ENCODE measurements at regions not wholly inside any gene's neighbourhood (a gene's known extent, or its start where the extent isn't known, plus 50 kb on each side); places are given as distances from the start of the nearest gene placed in this dataset.

DNA sequence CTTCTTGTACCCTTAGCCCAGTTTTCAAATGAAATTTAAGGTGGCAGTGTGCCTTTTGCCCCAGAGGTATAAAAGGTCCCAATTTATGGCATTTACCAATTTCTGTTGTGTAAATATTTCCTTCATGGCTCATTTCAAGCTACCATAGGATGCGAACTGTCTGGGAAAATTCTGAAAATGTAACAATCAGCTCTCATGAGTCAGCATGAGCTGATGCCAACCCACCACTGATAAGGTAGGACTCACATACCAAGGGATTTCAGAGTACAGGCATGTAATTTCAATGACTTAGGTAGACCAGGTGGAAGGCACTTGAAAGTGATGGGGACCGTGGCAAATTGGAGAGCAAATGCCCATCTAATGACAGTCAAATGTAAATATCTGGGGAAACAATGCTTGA lies 169.5 kb downstream of the TTC8 start:
- H3K27ac ChIP-seq (ENCODE audit: insufficient read depth, low read length, poor library complexity, severe bottlenecking): no peak overlapping the region
- peaks cover 7% of the 10 kb centered on the region for H3K27me3 ChIP-seq (replicated peaks; ENCODE audit: control insufficient read depth, insufficient read depth, low read length, poor library complexity, severe bottlenecking)
- H3K9me3 ChIP-seq (ENCODE audit: control insufficient read depth, low read length): no peaks in the 10 kb centered on the region
- H3K4me1 ChIP-seq (ENCODE audit: control insufficient read depth, insufficient read depth, low read length, poor library complexity, severe bottlenecking): no peaks in the 10 kb centered on the region
- no peaks in the 10 kb centered on the region for H3K36me3 ChIP-seq (ENCODE audit: control insufficient read depth, insufficient read depth, low read length)
- no peak for DNase-seq
- H3K4me3 ChIP-seq (ENCODE audit: insufficient read depth, low read depth, low read length, poor library complexity, severe bottlenecking): no peak overlapping the region

DNA sequence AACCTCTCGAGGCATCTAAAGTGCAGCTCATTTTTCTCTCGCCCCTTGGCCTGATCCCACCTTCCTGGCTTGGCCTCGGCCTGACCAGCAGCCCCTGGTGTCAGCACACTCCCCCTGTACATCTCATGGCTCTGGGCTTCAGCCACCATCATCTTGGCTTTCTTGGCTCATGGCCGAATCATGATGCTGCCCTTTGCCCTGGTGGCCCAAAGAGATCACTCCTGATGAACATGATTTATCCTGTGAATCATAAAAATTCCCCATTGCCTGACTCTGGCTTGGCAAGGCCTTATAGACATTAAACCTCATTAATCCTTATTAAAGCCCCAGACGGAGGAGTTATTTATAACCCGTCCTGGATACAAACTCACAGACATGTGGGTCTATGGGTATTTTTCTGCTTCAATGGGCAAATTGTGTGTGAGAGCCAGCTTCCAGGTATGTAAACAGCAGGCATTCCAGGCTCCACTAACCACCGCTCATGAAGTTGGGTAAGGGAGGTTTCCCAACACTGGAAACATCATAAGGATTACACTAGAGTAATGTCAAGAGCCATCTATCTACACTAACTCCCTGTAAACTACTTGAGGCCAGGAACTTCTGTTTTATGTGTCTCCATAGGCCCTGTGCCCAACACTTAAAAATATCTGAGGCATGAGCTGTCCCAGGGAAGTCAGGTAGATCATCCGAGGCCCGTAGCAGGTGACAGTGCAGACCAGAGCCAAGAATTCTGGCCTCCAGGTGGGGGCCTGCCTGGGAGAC lies 171.2 kb downstream of the TTC8 start:
- H3K4me3 ChIP-seq (ENCODE audit: insufficient read depth, low read depth, low read length, poor library complexity, severe bottlenecking): no peak overlapping the region
- no peaks in the 10 kb centered on the region for H3K36me3 ChIP-seq (ENCODE audit: control insufficient read depth, insufficient read depth, low read length)
- no peaks in the 10 kb centered on the region for H3K4me1 ChIP-seq (ENCODE audit: control insufficient read depth, insufficient read depth, low read length, poor library complexity, severe bottlenecking)
- no peak for DNase-seq
- peaks cover 14% of the 10 kb centered on the region for H3K27me3 ChIP-seq (replicated peaks; ENCODE audit: control insufficient read depth, insufficient read depth, low read length, poor library complexity, severe bottlenecking)
- no peak overlapping the region for H3K27ac ChIP-seq (ENCODE audit: insufficient read depth, low read length, poor library complexity, severe bottlenecking)
- H3K9me3 ChIP-seq (ENCODE audit: control insufficient read depth, low read length): no peaks in the 10 kb centered on the region

DNA sequence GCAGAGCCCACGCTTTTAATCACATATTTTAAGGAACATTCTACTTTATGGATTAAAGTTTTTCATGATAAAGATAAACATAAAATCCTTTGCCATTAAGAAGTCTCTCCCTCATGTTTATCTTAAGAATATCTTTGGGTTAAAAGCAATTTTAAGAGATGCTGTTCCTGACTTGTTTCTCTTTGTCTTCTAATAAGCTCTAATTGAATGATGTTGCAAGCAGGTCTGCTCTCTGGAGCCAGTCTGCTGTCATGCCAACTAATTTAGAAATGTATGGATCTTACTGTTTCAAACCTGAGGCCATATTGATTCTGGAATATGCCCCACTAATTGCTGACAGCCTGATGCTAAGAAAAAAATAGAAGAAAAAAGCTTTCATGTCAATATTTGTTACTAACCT lies 173.6 kb downstream of the TTC8 start:
- H3K27me3 ChIP-seq (replicated peaks; ENCODE audit: control insufficient read depth, insufficient read depth, low read length, poor library complexity, severe bottlenecking): peaks cover 14% of the 10 kb centered on the region

DNA sequence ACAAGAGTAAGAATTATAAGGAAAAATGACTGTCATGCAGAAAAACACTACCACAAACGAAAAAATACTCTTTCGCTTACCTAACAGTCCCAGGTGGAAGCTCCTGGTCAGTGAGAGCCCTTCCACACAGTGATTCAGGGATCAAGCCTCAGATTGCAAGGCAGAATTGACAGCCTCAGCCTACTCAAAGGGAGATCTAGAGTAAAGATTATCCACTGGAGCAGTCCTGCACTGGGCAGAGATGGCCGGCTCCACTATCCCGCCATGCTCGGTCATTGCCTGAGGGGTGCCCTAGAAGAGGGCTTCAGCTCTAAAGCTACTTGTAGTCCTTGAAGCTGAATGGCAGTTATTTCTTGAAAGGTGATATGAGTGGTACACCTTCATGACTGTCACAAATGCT lies 174.7 kb downstream of the TTC8 start:
- peaks cover 14% of the 10 kb centered on the region for H3K27me3 ChIP-seq (replicated peaks; ENCODE audit: control insufficient read depth, insufficient read depth, low read length, poor library complexity, severe bottlenecking)
- no peaks in the 10 kb centered on the region for H3K36me3 ChIP-seq (ENCODE audit: control insufficient read depth, insufficient read depth, low read length)
- H3K4me3 ChIP-seq (ENCODE audit: insufficient read depth, low read depth, low read length, poor library complexity, severe bottlenecking): no peak overlapping the region
- H3K4me1 ChIP-seq (ENCODE audit: control insufficient read depth, insufficient read depth, low read length, poor library complexity, severe bottlenecking): no peaks in the 10 kb centered on the region
- DNase-seq: no peak
- H3K9me3 ChIP-seq (ENCODE audit: control insufficient read depth, low read length): no peaks in the 10 kb centered on the region
- no peak overlapping the region for H3K27ac ChIP-seq (ENCODE audit: insufficient read depth, low read length, poor library complexity, severe bottlenecking)

More for the DNA sequence above, 173.6 kb downstream of the TTC8 start:
- H3K4me3 ChIP-seq (ENCODE audit: insufficient read depth, low read depth, low read length, poor library complexity, severe bottlenecking): no peak overlapping the region
- H3K4me1 ChIP-seq (ENCODE audit: control insufficient read depth, insufficient read depth, low read length, poor library complexity, severe bottlenecking): no peaks in the 10 kb centered on the region
- H3K36me3 ChIP-seq (ENCODE audit: control insufficient read depth, insufficient read depth, low read length): no peaks in the 10 kb centered on the region
- H3K9me3 ChIP-seq (ENCODE audit: control insufficient read depth, low read length): no peaks in the 10 kb centered on the region
- no peak for DNase-seq
- H3K27ac ChIP-seq (ENCODE audit: insufficient read depth, low read length, poor library complexity, severe bottlenecking): no peak overlapping the region

DNA sequence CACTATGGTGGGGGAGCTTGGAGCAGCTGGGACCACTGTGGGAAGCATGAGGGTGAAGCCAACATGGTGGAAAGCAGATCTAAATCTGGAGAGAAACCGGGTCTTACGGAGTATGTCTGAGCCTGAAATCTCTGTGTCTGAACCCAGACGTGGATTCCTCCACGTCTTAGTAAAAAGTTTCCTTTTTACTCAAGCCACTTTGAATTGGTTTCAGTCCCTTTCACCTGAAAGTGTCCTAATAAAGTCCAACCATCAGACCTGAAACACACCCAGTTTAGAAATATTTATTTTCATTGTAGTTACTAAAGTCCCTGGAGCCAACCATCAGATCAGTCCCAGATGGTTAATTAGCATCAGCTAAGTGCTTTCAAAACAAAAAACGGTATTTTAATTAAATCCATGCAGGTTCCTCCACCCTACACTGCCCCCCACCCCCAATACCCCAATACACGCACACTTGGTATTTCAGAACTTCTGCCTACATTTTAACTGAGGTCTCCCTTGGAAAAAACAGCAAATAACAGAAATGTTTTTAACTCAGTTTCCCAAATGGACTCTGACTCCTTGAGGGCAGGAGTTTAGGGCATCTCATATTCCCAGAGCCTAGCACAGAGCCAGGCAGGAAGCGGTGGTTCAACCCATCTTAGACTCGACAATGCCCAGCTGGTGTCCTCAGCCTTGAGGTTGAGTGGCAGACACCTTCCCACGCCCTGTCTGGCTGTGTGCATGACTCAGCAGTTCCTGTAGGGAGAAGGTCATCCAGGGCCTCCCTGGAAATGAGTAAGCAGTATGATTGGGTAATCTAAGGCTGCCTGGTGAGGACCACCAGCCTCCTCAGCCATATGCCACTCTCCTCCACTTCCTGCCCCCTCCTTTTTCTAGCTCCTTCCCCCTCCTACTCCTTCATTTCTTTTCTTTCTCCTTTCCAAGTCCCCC lies 175.8 kb downstream of the TTC8 start:
- Histone ChIP-seq H3K4me3 (ENCODE audit: insufficient read depth, low read depth, low read length, poor library complexity, severe bottlenecking) (no peak overlapping the region), H3K9me3 (ENCODE audit: control insufficient read depth, low read length) (no peaks in the 10 kb centered on the region), H3K27me3 (replicated peaks; ENCODE audit: control insufficient read depth, insufficient read depth, low read length, poor library complexity, severe bottlenecking) (peaks cover 14% of the 10 kb centered on the region), H3K4me1 (ENCODE audit: control insufficient read depth, insufficient read depth, low read length, poor library complexity, severe bottlenecking) (no peaks in the 10 kb centered on the region), H3K36me3 (ENCODE audit: control insufficient read depth, insufficient read depth, low read length) (no peaks in the 10 kb centered on the region), H3K27ac (ENCODE audit: insufficient read depth, low read length, poor library complexity, severe bottlenecking) (no peak overlapping the region)
- no peak for DNase-seq

DNA sequence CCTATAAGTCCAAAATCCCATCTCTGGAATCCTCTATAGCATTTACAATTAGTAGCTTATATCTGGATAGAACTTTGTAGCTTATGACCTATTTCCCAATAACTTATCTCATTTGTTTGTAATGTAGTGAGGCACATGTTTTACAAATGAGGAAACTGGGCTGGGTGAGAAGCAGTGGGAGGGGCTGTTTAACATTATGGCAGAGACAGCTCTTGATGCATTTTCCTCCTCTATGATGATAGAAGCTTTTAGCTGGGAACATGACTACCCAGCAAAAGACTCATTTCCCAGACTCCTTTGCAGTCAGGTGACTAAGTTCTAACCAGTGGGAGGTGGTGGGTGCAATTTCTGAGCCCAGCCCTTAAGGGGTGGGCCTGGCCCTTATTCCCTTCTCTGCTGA lies 179.7 kb downstream of the TTC8 start:
- DNase-seq: no peak
- Histone ChIP-seq H3K4me3 (ENCODE audit: insufficient read depth, low read depth, low read length, poor library complexity, severe bottlenecking) (no peak overlapping the region), H3K9me3 (ENCODE audit: control insufficient read depth, low read length) (no peaks in the 10 kb centered on the region), H3K4me1 (ENCODE audit: control insufficient read depth, insufficient read depth, low read length, poor library complexity, severe bottlenecking) (no peaks in the 10 kb centered on the region), H3K27ac (ENCODE audit: insufficient read depth, low read length, poor library complexity, severe bottlenecking) (no peak overlapping the region), H3K36me3 (ENCODE audit: control insufficient read depth, insufficient read depth, low read length) (no peaks in the 10 kb centered on the region), H3K27me3 (replicated peaks; ENCODE audit: control insufficient read depth, insufficient read depth, low read length, poor library complexity, severe bottlenecking) (peaks cover 5% of the 10 kb centered on the region)

DNA sequence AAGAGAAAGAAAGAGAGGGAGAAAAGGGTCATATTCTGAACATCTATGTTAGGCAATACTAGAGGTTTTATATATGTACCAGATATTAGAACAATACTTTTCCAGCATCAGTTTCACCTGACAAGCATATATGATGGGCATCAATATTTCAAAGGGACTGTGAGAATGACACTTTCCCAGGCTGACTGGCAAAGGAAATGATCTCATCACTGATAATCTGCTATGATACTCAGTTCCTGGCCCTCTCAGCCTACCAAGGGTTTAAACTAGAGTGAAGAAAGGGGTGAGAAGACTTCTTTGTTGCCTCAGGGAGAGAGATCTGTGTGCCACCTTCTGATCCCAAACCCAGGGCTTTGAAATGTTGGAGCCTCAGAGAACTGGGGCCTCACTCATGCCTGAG lies 183.5 kb downstream of the TTC8 start:
- no peaks in the 10 kb centered on the region for H3K27me3 ChIP-seq (replicated peaks; ENCODE audit: control insufficient read depth, insufficient read depth, low read length, poor library complexity, severe bottlenecking)
- H3K4me1 ChIP-seq (ENCODE audit: control insufficient read depth, insufficient read depth, low read length, poor library complexity, severe bottlenecking): no peaks in the 10 kb centered on the region
- no peak overlapping the region for H3K4me3 ChIP-seq (ENCODE audit: insufficient read depth, low read depth, low read length, poor library complexity, severe bottlenecking)
- DNase-seq: no peak
- H3K9me3 ChIP-seq (ENCODE audit: control insufficient read depth, low read length): no peaks in the 10 kb centered on the region
- no peak overlapping the region for H3K27ac ChIP-seq (ENCODE audit: insufficient read depth, low read length, poor library complexity, severe bottlenecking)
- H3K36me3 ChIP-seq (ENCODE audit: control insufficient read depth, insufficient read depth, low read length): no peaks in the 10 kb centered on the region

DNA sequence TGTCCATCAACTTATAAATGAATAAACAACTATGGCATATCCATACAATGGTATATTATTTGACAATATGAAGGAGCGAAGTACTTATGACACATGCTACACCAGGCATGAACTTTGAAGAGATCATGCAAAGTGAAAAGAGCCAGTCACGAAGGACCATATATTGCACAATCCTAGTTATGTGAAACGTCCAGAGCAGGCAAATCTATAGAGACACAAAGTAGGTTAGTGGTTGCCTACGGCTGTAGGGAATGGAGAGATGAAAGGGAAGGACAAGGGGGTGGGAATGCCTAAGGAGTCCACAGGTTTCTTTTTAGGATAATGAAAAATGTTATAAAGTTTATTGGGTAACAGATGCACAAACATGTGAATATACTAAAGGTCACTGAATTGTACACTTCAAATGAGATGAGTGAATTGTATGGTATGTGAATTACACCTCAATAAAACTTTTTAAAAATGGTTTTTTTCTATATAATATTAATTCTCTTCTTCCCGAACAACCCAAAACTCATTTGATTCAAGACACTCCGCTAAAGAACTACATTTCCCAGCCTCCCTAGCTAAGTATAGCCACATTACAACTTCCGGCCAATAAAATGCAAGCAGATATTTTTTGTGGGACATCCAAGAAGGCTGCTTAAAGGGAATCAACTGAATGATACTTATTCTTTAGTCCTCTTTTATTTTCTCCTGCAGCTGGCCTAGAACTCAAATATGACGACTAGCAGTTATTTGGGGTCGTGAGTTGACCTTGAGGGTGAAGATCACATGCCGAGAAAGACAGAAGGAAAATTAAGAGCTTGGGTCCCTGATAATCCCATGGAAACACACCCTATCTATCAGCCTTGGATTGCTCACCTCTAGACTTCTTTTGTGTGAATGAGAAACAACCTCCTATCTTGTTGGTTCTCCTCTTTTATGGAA lies 187.2 kb downstream of the TTC8 start:
- Histone ChIP-seq H3K36me3 (ENCODE audit: control insufficient read depth, insufficient read depth, low read length) (no peaks in the 10 kb centered on the region), H3K4me3 (ENCODE audit: insufficient read depth, low read depth, low read length, poor library complexity, severe bottlenecking) (no peak overlapping the region), H3K27ac (ENCODE audit: insufficient read depth, low read length, poor library complexity, severe bottlenecking) (no peak overlapping the region), H3K27me3 (replicated peaks; ENCODE audit: control insufficient read depth, insufficient read depth, low read length, poor library complexity, severe bottlenecking) (no peaks in the 10 kb centered on the region), H3K4me1 (ENCODE audit: control insufficient read depth, insufficient read depth, low read length, poor library complexity, severe bottlenecking) (no peaks in the 10 kb centered on the region), H3K9me3 (ENCODE audit: control insufficient read depth, low read length) (no peaks in the 10 kb centered on the region)
- no peak for DNase-seq

DNA sequence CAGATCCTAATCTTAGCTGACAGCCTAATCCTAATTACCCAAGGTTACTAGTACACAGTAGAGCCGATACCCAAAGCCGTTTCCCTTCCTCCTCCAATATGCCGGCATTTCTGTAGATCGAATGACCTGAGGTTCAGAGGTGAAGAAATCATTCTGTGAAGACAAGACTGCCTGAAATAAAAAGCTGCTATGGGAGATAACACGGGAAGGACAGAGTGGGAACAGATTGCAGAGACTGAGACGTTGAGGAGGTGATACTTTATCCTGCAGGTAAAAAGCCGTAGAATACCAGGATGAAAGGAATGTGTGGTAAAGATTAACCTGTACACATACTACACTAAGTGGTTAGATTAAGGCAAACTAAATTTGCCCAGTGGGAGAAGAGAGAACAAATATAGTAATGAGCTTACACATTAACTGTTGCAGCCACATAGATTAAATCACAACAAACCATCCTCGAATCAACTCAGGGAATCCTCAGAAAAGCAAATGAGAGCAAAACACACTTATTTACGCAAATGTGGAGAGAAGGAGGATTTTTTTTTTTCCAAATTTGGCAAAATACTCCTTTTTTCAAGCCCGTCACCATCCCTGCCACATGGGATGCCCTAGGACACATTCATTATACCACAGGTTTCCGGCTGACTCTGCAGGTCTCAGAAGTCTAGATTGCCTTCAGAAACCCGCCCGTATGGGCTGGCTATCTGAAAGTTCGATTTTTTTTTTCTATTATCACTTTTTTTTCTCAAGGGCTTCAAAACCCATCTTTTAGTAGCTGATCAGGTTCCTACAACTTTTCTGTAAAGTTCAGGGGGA lies 188.0 kb downstream of the TTC8 start:
- no peak overlapping the region for H3K4me3 ChIP-seq (ENCODE audit: insufficient read depth, low read depth, low read length, poor library complexity, severe bottlenecking)

More for the DNA sequence above, 188.0 kb downstream of the TTC8 start:
- no peaks in the 10 kb centered on the region for H3K9me3 ChIP-seq (ENCODE audit: control insufficient read depth, low read length)
- H3K27me3 ChIP-seq (replicated peaks; ENCODE audit: control insufficient read depth, insufficient read depth, low read length, poor library complexity, severe bottlenecking): no peaks in the 10 kb centered on the region
- no peak overlapping the region for H3K27ac ChIP-seq (ENCODE audit: insufficient read depth, low read length, poor library complexity, severe bottlenecking)
- no peak for DNase-seq
- no peaks in the 10 kb centered on the region for H3K36me3 ChIP-seq (ENCODE audit: control insufficient read depth, insufficient read depth, low read length)
- H3K4me1 ChIP-seq (ENCODE audit: control insufficient read depth, insufficient read depth, low read length, poor library complexity, severe bottlenecking): no peaks in the 10 kb centered on the region
